ENCODE measurements at regions not wholly inside any gene's neighbourhood (a gene's known extent, or its start where the extent isn't known, plus 50 kb on each side); places are given as distances from the start of the nearest gene placed in this dataset.

GRCh38 chr14:87155856-87156488 lies 837.0 kb downstream of the GALC start:
- no peaks in the 10 kb centered on the region for H3K9me3 ChIP-seq (ENCODE audit: low read depth)
- no peaks in the 10 kb centered on the region for H3K4me1 ChIP-seq (ENCODE audit: low read depth)
- H3K27ac ChIP-seq, result no peak overlapping the region
- TF ChIP-seq CTCF (IDR thresholded peaks at IDR 0.05; ENCODE audit: low read depth, low read length), result no peak
- no peaks in the 10 kb centered on the region for H3K36me3 ChIP-seq
- no peak overlapping the region for H3K4me3 ChIP-seq
- no peak for DNase-seq (ENCODE audit: low read depth in 1 of 2, low spot score in 1 of 2)
- H3K27me3 ChIP-seq, result no peaks in the 10 kb centered on the region

- TF ChIP-seq CTCF (IDR thresholded peaks at IDR 0.05; ENCODE audit: low read depth, low read length), result no peak
- Histone ChIP-seq H3K27me3 (no peaks in the 10 kb centered on the region), H3K27ac (no peak overlapping the region), H3K4me1 (ENCODE audit: low read depth) (no peaks in the 10 kb centered on the region), H3K4me3 (no peak overlapping the region), H3K36me3 (no peaks in the 10 kb centered on the region), H3K9me3 (ENCODE audit: low read depth) (no peaks in the 10 kb centered on the region)
- DNase-seq (ENCODE audit: low read depth in 1 of 2, low spot score in 1 of 2), result no peak
These were observed 839.1 kb downstream of the GALC start for GRCh38 chr14:87153901-87154300.

GRCh38 chr14:87153391-87153790 lies 839.6 kb downstream of the GALC start:
- H3K9me3 ChIP-seq (ENCODE audit: low read depth), result no peaks in the 10 kb centered on the region
- no peaks in the 10 kb centered on the region for H3K27me3 ChIP-seq
- no peak overlapping the region for H3K27ac ChIP-seq
- H3K36me3 ChIP-seq, result no peaks in the 10 kb centered on the region
- no peaks in the 10 kb centered on the region for H3K4me1 ChIP-seq (ENCODE audit: low read depth)
- no peak overlapping the region for H3K4me3 ChIP-seq
- TF ChIP-seq CTCF (IDR thresholded peaks at IDR 0.05; ENCODE audit: low read depth, low read length), result no peak
- DNase-seq (ENCODE audit: low read depth in 1 of 2, low spot score in 1 of 2), result no peak

GRCh38 chr14:87152693-87153092 lies 840.3 kb downstream of the GALC start:
- H3K27me3 ChIP-seq, result no peaks in the 10 kb centered on the region
- no peaks in the 10 kb centered on the region for H3K9me3 ChIP-seq (ENCODE audit: low read depth)
- no peak overlapping the region for H3K27ac ChIP-seq
- no peaks in the 10 kb centered on the region for H3K4me1 ChIP-seq (ENCODE audit: low read depth)
- no peak for TF ChIP-seq CTCF (IDR thresholded peaks at IDR 0.05; ENCODE audit: low read depth, low read length)
- H3K36me3 ChIP-seq, result no peaks in the 10 kb centered on the region
- DNase-seq (ENCODE audit: low read depth in 1 of 2, low spot score in 1 of 2), result no peak
- no peak overlapping the region for H3K4me3 ChIP-seq

GRCh38 chr14:87149583-87150354 lies 843.2 kb downstream of the GALC start:
- Histone ChIP-seq H3K27ac (no peak overlapping the region), H3K36me3 (no peaks in the 10 kb centered on the region), H3K27me3 (no peaks in the 10 kb centered on the region), H3K4me1 (ENCODE audit: low read depth) (no peaks in the 10 kb centered on the region), H3K4me3 (no peak overlapping the region), H3K9me3 (ENCODE audit: low read depth) (no peaks in the 10 kb centered on the region)
- DNase-seq (ENCODE audit: low read depth in 1 of 2, low spot score in 1 of 2), result no peak
- no peak for TF ChIP-seq CTCF (IDR thresholded peaks at IDR 0.05; ENCODE audit: low read depth, low read length)
